ENCODE measurements at regions not wholly inside any gene's neighbourhood (a gene's known extent, or its start where the extent isn't known, plus 50 kb on each side); places are given as distances from the start of the nearest gene placed in this dataset.

GRCh38 chr5:176180781-176181180 lies 57.4 kb upstream of the SIMC1 start:
- ATAC-seq = peak; percentile 42
- TF ChIP-seq OSR1 (CRISPR knock-in tag; IDR thresholded peaks at IDR 0.05) = no peak

DNA sequence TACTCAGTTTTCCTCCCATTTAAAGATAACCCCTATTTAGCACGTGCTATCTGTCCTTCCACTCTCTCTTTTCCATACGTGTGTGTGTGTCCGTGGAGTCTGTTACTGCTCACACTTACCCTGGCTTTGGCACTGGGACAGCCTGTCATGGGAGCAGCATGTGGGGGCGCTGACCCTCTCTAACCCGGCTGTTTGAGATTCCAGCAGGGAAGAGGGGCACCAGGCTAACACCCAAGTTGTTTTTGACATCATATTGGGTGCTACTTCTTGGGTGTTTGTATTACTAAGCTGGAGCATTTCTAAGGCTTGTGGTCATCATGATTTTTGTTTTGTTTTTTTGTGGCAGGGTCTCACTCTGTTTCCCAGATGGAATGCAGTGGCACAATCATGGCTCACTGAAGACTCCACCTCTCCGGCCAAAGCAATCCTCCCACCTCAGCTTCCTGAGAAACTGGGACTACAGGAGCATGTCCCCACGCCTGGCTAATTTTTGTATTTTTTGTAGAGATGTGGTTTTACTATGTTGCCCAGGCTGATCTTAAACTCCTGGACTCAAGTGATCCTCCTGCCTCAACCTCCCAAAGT lies 56.9 kb upstream of the SIMC1 start:
- ATAC-seq = no peak
- TF ChIP-seq, protein P1, sequence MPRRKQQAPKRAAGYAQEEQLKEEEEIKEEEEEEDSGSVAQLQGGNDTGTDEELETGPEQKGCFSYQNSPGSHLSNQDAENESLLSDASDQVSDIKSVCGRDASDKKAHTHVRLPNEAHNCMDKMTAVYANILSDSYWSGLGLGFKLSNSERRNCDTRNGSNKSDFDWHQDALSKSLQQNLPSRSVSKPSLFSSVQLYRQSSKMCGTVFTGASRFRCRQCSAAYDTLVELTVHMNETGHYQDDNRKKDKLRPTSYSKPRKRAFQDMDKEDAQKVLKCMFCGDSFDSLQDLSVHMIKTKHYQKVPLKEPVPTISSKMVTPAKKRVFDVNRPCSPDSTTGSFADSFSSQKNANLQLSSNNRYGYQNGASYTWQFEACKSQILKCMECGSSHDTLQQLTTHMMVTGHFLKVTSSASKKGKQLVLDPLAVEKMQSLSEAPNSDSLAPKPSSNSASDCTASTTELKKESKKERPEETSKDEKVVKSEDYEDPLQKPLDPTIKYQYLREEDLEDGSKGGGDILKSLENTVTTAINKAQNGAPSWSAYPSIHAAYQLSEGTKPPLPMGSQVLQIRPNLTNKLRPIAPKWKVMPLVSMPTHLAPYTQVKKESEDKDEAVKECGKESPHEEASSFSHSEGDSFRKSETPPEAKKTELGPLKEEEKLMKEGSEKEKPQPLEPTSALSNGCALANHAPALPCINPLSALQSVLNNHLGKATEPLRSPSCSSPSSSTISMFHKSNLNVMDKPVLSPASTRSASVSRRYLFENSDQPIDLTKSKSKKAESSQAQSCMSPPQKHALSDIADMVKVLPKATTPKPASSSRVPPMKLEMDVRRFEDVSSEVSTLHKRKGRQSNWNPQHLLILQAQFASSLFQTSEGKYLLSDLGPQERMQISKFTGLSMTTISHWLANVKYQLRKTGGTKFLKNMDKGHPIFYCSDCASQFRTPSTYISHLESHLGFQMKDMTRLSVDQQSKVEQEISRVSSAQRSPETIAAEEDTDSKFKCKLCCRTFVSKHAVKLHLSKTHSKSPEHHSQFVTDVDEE (CRISPR knock-in tag; IDR thresholded peaks at IDR 0.05) = no peak
- TF ChIP-seq BACH2 (CRISPR knock-in tag; IDR thresholded peaks at IDR 0.05; ENCODE audit: borderline replicate concordance) (no peak), ISL1 (CRISPR knock-in tag; IDR thresholded peaks at IDR 0.05) (no peak)

GRCh38 chr5:176183321-176184074 lies 54.7 kb upstream of the SIMC1 start:
- TF ChIP-seq CREB5 (CRISPR knock-in tag; IDR thresholded peaks at IDR 0.05; ENCODE audit: low read depth) (no peak), RARB (CRISPR knock-in tag; IDR thresholded peaks at IDR 0.05) (no peak), ZNF565 (CRISPR knock-in tag; conservative IDR thresholded peaks at IDR 0.05; ENCODE audit: low read depth) (no peak), ZFP30 (CRISPR knock-in tag; IDR thresholded peaks at IDR 0.05) (no peak), ESRRG (CRISPR knock-in tag; IDR thresholded peaks at IDR 0.05) (no peak), ISL1 (CRISPR knock-in tag; IDR thresholded peaks at IDR 0.05) (no peak), PPARA (CRISPR knock-in tag; IDR thresholded peaks at IDR 0.05; ENCODE audit: borderline replicate concordance) (no peak)
- no peak for ATAC-seq

- TF ChIP-seq GLIS3 (CRISPR knock-in tag; IDR thresholded peaks at IDR 0.05) (no peak), ZFP3 (CRISPR knock-in tag; IDR thresholded peaks at IDR 0.05) (no peak), ISL1 (CRISPR knock-in tag; IDR thresholded peaks at IDR 0.05) (no peak), POU6F1 (CRISPR knock-in tag; IDR thresholded peaks at IDR 0.05; ENCODE audit: borderline replicate concordance, low read depth) (no peak), CREB5 (CRISPR knock-in tag; IDR thresholded peaks at IDR 0.05; ENCODE audit: low read depth) (no peak), ZNF70 (CRISPR knock-in tag; IDR thresholded peaks at IDR 0.05) (no peak), TCF4 (CRISPR knock-in tag; IDR thresholded peaks at IDR 0.05; ENCODE audit: borderline replicate concordance) (no peak), ZNF8 (CRISPR knock-in tag; IDR thresholded peaks at IDR 0.05) (no peak), ZFP30 (CRISPR knock-in tag; IDR thresholded peaks at IDR 0.05) (no peak), ESRRG (CRISPR knock-in tag; IDR thresholded peaks at IDR 0.05) (no peak), PATZ1 (CRISPR knock-in tag; IDR thresholded peaks at IDR 0.05; ENCODE audit: borderline replicate concordance) (no peak), BACH2 (CRISPR knock-in tag; IDR thresholded peaks at IDR 0.05; ENCODE audit: borderline replicate concordance) (no peak), CSDC2 (CRISPR knock-in tag; IDR thresholded peaks at IDR 0.05) (no peak), ARNTL (CRISPR knock-in tag; IDR thresholded peaks at IDR 0.05; ENCODE audit: borderline replicate concordance, low read depth) (no peak), ZC3H10 (CRISPR knock-in tag; IDR thresholded peaks at IDR 0.05) (no peak)
- TF ChIP-seq, protein P1 (CRISPR knock-in tag; IDR thresholded peaks at IDR 0.05) = no peak
- TF ChIP-seq, protein P2, sequence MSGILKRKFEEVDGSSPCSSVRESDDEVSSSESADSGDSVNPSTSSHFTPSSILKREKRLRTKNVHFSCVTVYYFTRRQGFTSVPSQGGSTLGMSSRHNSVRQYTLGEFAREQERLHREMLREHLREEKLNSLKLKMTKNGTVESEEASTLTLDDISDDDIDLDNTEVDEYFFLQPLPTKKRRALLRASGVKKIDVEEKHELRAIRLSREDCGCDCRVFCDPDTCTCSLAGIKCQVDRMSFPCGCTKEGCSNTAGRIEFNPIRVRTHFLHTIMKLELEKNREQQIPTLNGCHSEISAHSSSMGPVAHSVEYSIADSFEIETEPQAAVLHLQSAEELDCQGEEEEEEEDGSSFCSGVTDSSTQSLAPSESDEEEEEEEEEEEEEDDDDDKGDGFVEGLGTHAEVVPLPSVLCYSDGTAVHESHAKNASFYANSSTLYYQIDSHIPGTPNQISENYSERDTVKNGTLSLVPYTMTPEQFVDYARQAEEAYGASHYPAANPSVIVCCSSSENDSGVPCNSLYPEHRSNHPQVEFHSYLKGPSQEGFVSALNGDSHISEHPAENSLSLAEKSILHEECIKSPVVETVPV (CRISPR knock-in tag; IDR thresholded peaks at IDR 0.05) = no peak
- no peak for ATAC-seq
These were observed 53.6 kb upstream of the SIMC1 start for GRCh38 chr5:176184608-176185132.

All from SK-N-SH treated with all-trans-retinoic acid at 6 μM for 48 hours (cell line).